GM20000 (cell line): ENCODE measurements at regions not wholly inside any gene's neighbourhood (a gene's known extent, or its start where the extent isn't known, plus 50 kb on each side); places are given as distances from the start of the nearest gene placed in this dataset.

Source experiments
- DNase-seq: peaks from one replicate; pipeline ENCODE4 v3.0.0; 2012; ENCODE audit warnings: low spot score
- TF ChIP-seq, protein P1 (sequence below): IDR thresholded peaks from 2 replicates; pipeline ENCODE4 v1.5.1; 2012; ENCODE audit warnings: mild to moderate bottlenecking, control low read depth; ENCODE audit errors: extremely low read depth, missing control alignments

DNA sequence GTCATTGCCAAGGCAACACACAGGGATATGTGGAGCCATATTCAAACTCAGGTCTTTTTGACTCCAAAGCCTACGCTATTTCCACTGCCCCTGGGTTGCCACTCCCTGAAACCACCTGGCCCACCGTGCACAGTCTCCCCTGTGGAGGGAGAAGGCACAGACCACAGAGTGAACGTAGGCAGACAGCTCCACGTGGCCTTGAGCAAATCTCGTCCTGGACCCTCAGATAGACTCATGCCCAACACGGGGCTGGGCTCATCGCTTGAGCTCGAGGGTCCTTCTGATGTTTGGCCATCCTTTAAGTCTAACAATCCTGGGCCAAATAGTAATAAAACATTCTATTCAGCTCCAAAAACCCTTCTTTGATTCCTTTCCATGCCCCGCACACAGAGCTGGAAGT is 72.0 kb downstream of the CPN2 start:
- DNase-seq = no peak
- TF ChIP-seq, protein P1, sequence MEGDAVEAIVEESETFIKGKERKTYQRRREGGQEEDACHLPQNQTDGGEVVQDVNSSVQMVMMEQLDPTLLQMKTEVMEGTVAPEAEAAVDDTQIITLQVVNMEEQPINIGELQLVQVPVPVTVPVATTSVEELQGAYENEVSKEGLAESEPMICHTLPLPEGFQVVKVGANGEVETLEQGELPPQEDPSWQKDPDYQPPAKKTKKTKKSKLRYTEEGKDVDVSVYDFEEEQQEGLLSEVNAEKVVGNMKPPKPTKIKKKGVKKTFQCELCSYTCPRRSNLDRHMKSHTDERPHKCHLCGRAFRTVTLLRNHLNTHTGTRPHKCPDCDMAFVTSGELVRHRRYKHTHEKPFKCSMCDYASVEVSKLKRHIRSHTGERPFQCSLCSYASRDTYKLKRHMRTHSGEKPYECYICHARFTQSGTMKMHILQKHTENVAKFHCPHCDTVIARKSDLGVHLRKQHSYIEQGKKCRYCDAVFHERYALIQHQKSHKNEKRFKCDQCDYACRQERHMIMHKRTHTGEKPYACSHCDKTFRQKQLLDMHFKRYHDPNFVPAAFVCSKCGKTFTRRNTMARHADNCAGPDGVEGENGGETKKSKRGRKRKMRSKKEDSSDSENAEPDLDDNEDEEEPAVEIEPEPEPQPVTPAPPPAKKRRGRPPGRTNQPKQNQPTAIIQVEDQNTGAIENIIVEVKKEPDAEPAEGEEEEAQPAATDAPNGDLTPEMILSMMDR = no peak

DNA sequence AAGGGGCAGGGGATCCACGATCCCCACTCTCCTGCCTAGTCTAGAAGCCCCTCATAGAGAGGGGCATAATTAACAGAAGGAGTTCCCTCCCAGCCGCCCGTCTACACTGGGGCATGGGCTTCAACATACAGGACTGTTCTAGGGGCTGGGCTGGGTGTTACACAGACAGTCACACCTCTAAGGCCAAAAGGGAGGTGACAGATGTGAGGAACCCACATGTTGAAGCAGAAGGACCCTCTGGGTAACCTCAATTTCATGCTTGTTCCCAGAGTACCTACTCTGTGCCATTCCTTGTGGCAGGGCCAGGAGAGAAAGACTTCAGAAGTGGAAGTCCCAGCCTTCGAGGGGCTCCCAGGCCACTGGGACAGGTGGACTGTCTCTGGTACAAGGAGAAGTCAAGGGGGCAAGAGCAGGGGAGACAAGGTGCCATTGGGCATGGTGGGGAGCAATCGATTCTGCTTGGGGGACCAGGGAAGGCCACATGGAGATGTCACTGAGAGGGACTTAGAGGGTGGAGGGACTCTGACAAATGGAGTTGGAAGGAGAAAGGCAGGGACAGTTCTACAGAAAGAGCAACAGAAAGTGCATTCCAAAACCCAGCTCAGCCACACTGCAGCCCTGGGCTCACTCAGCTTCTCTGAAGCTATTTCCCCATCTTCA is 71.3 kb downstream of the CPN2 start:
- DNase-seq = no peak
- TF ChIP-seq, protein P1 = no peak

GRCh38 chr3:194280777-194281176 is 70.4 kb downstream of the CPN2 start:
- DNase-seq = no peak
- TF ChIP-seq, protein P1 = no peak

DNA sequence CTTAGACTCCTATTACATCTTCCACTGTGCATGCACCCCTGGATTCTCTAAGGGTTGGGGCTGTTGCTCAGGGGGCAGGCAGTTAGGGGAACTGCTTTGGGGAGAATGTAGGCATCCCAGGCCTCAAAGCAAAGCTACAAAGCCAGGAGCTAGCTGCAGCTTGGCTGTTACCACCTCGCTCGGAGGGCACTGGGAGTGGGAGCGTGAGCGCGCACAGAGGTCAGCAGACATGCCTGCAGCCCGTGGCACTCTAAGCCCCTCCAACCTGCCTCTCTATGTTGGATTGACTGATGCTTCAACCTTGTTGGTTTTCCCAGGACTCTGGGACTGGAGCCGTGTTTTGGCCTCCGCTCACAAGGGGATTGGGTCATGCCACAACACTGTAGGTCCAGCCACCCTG is 69.8 kb downstream of the CPN2 start:
- TF ChIP-seq, protein P1 = no peak
- DNase-seq = no peak

- TF ChIP-seq, protein P1 = no peak
- DNase-seq = no peak
Observed at GRCh38 chr3:194281766-194282165, 69.4 kb downstream of the CPN2 start.

- DNase-seq = no peak
Observed at GRCh38 chr3:194282436-194283122, 68.5 kb downstream of the CPN2 start.

More at GRCh38 chr3:194282436-194283122, 68.5 kb downstream of the CPN2 start:
- TF ChIP-seq, protein P1 = no peak
